Caco-2 (cell line): ENCODE measurements at regions not wholly inside any gene's neighbourhood (a gene's known extent, or its start where the extent isn't known, plus 50 kb on each side); places are given as distances from the start of the nearest gene placed in this dataset.

Experiments
- BruUV-seq: library from RNA; stranded (reverse); fragments of 400-500 nt; replicated peaks from 2 replicates; lab custom pipeline; 2021; lab: Mats Ljungman, UMichigan
- CTCF ChIA-PET: fragments of 300-600 bp; sonication (Branson Sonifier 250); formaldehyde crosslinking; loops from one replicate; lab custom pipeline; 2022; ENCODE audit warnings: antibody characterized with exemption; lab: Charles Lee
- POLR2A ChIA-PET: fragments of 300-600 bp; sonication (Branson Sonifier 250); formaldehyde crosslinking; loops from one replicate; lab custom pipeline; 2022; ENCODE audit warnings: antibody characterized with exemption; lab: Charles Lee
- DNase-seq, 2 experiments: peaks; one replicate each; pipeline versions ENCODE4 v3.0.0 to v3.0.0-alpha.2; 2020 to 2022
- H3K27me3 ChIP-seq: replicated peaks from 2 replicates; pipeline ENCODE4 v1.6.0; 2011; ENCODE audit warnings: low read length; ENCODE audit not compliant: control insufficient read depth, insufficient read depth
- H3K36me3 ChIP-seq: 2 replicates; pipeline ENCODE4 v1.5.1; 2011; ENCODE audit warnings: low read length; ENCODE audit not compliant: control insufficient read depth, insufficient read depth
- H3K4me1 ChIP-seq: fragments of 250-450 bp; sonication (Bioruptor Pico); 2 replicates; pipeline ENCODE4 v1.5.1; 2020; ENCODE audit warnings: mild to moderate bottlenecking
- H3K4me3 ChIP-seq: 2 replicates; pipeline ENCODE4 v1.5.1; 2011; ENCODE audit warnings: low read depth, mild to moderate bottlenecking, control low read depth, low read length
- H3K9me3 ChIP-seq: fragments of 250-450 bp; sonication (Bioruptor Pico); 2 replicates; pipeline ENCODE4 v1.5.1; 2020; ENCODE audit warnings: mild to moderate bottlenecking, moderate library complexity
- H3K27ac Mint-ChIP-seq: one replicate; pipeline ENCODE4 v1.8.0; 2022; ENCODE audit warnings: mixed read lengths; ENCODE audit not compliant: unreplicated experiment
- H3K27me3 Mint-ChIP-seq: one replicate; pipeline ENCODE4 v1.8.0; 2022; ENCODE audit warnings: mixed read lengths; ENCODE audit not compliant: insufficient read depth, unreplicated experiment
- H3K36me3 Mint-ChIP-seq: one replicate; pipeline ENCODE4 v1.8.0; 2022; ENCODE audit warnings: mild to moderate bottlenecking, mixed read lengths; ENCODE audit not compliant: insufficient read depth, unreplicated experiment
- H3K4me1 Mint-ChIP-seq: one replicate; pipeline ENCODE4 v1.8.0; 2022; ENCODE audit warnings: low read depth, mixed read lengths; ENCODE audit not compliant: unreplicated experiment
- H3K4me3 Mint-ChIP-seq: one replicate; pipeline ENCODE4 v1.8.0; 2022; ENCODE audit warnings: mild to moderate bottlenecking, moderate library complexity, mixed read lengths; ENCODE audit not compliant: unreplicated experiment
- H3K9me3 Mint-ChIP-seq: one replicate; pipeline ENCODE4 v1.8.0; 2022; ENCODE audit warnings: mixed read lengths; ENCODE audit not compliant: unreplicated experiment
- CTCF ChIP-seq, 2 experiments: fragments of 200-600 bp in 1 of 2; IDR thresholded peaks; 1 replicate in 1 of 2; 2 replicates in 1 of 2; pipeline versions ENCODE4 v1.5.1 to v1.8.0; 2011 to 2022; ENCODE audit warnings: antibody characterized with exemption in 1 of 2, control low read depth in 1 of 2, inconsistent platforms in 1 of 2, low read depth in 1 of 2, low read length in 1 of 2, mild to moderate bottlenecking in 1 of 2, moderate library complexity in 1 of 2; ENCODE audit not compliant: insufficient read depth in 1 of 2, severe bottlenecking in 1 of 2, unreplicated experiment in 1 of 2
- intact Hi-C: fragments of 100-400 bp; cut with micrococcal nuclease; formaldehyde crosslinking; loops from one replicate; pipeline ENCODE4 v1.10.0; 2022; ENCODE audit not compliant: unreplicated experiment

GRCh38 chr17:71987634-71988033, 133.2 kb upstream of the SOX9 start:
- intact Hi-C loops = no loop called here
- POLR2A ChIA-PET = no interaction called here

DNA sequence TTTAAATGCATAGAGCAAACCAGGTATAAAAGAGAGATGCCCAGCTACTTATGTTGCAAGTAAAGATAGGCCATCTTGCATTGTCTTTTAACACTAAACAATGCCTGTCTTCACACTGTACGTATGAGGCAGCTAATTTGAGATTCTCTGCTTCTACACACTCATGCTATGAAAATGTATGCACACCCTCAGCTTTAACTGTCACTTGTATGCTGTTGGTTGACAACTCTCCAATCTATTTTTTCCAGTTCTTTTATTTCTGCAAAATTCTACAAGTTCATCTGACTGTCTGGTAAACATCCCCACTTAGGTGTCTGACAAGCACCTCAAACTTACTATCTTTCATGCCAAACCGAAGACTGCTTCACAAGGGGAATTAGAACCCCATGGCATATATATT, 131.7 kb upstream of the SOX9 start:
- ChIA-PET POLR2A (no interaction called here), CTCF (no interaction called here)
- no peak overlapping the region for H3K4me3 Mint-ChIP-seq
- no peaks in the 10 kb centered on the region for H3K36me3 ChIP-seq
- no peaks in the 10 kb centered on the region for H3K27me3 Mint-ChIP-seq
- H3K27ac Mint-ChIP-seq = no peak overlapping the region
- no peak for TF ChIP-seq CTCF (IDR thresholded peaks at IDR 0.05; ENCODE audit: insufficient read depth in 1 of 2, low read depth in 1 of 2, low read length in 1 of 2, severe bottlenecking in 1 of 2, unreplicated experiment in 1 of 2)
- no TSS peak for BruUV-seq
- no peaks in the 10 kb centered on the region for H3K4me1 ChIP-seq
- H3K27me3 ChIP-seq = no peaks in the 10 kb centered on the region
- no peaks in the 10 kb centered on the region for H3K4me1 Mint-ChIP-seq
- H3K9me3 ChIP-seq = no peaks in the 10 kb centered on the region
- H3K4me3 ChIP-seq = no peak overlapping the region
- intact Hi-C loops = no loop called here
- no peak for DNase-seq
- H3K36me3 Mint-ChIP-seq = no peaks in the 10 kb centered on the region
- H3K9me3 Mint-ChIP-seq = no peaks in the 10 kb centered on the region

More at GRCh38 chr17:71987634-71988033, 133.2 kb upstream of the SOX9 start:
- Histone ChIP-seq H3K9me3 (no peaks in the 10 kb centered on the region), H3K36me3 (no peaks in the 10 kb centered on the region), H3K4me3 (no peak overlapping the region), H3K4me1 (no peaks in the 10 kb centered on the region), H3K27me3 (no peaks in the 10 kb centered on the region; the same call in 1 of the 2 replicates)
- Mint-ChIP-seq H3K27ac (no peak overlapping the region), H3K27me3 (no peaks in the 10 kb centered on the region), H3K4me1 (no peaks in the 10 kb centered on the region), H3K9me3 (no peaks in the 10 kb centered on the region), H3K4me3 (no peak overlapping the region), H3K36me3 (no peaks in the 10 kb centered on the region)
- CTCF ChIA-PET = no interaction called here
- TF ChIP-seq CTCF (IDR thresholded peaks at IDR 0.05; ENCODE audit: insufficient read depth in 1 of 2, low read depth in 1 of 2, low read length in 1 of 2, severe bottlenecking in 1 of 2, unreplicated experiment in 1 of 2) = no peak
- no TSS peak for BruUV-seq
- no peak for DNase-seq

GRCh38 chr17:71993363-71993762, 127.5 kb upstream of the SOX9 start:
- Mint-ChIP-seq H3K4me1 (no peaks in the 10 kb centered on the region), H3K36me3 (no peaks in the 10 kb centered on the region), H3K27ac (no peak overlapping the region), H3K27me3 (peaks cover 2% of the 10 kb centered on the region), H3K9me3 (no peaks in the 10 kb centered on the region), H3K4me3 (no peak overlapping the region)
- Histone ChIP-seq H3K4me3 (no peak overlapping the region), H3K36me3 (no peaks in the 10 kb centered on the region), H3K4me1 (no peaks in the 10 kb centered on the region), H3K9me3 (no peaks in the 10 kb centered on the region), H3K27me3 (no peaks in the 10 kb centered on the region)
- DNase-seq = no peak
- no peak for TF ChIP-seq CTCF (IDR thresholded peaks at IDR 0.05; ENCODE audit: insufficient read depth in 1 of 2, low read depth in 1 of 2, low read length in 1 of 2, severe bottlenecking in 1 of 2, unreplicated experiment in 1 of 2)
- no TSS peak for BruUV-seq
- POLR2A ChIA-PET = no interaction called here
- CTCF ChIA-PET = no interaction called here
- intact Hi-C loops = no loop called here
